LHCN-M2 (cell line): ENCODE measurements at regions not wholly inside any gene's neighbourhood (a gene's known extent, or its start where the extent isn't known, plus 50 kb on each side); places are given as distances from the start of the nearest gene placed in this dataset.
"Not testable (repeated sequence)": the region's sequence is repeated elsewhere in the genome, so short reads cannot be mapped to it uniquely, and the experiment has no call there.

Experiments
- DNase-seq: peaks from one replicate; pipeline ENCODE4 v3.0.0-alpha.2; 2012; ENCODE audit warnings: low read depth

- DNase-seq = no peak
Measured at GRCh38 chr18:62629031-62629430, 86.3 kb upstream of the PHLPP1 start.

GRCh38 chr18:62631173-62631572 is 84.2 kb upstream of the PHLPP1 start:
- DNase-seq = no peak

GRCh38 chr18:62632788-62633455 is 82.4 kb upstream of the PHLPP1 start:
- DNase-seq = no peak

- DNase-seq = no peak
Measured at GRCh38 chr18:62634458-62634857, 80.9 kb upstream of the PHLPP1 start.

- no peak for DNase-seq
Measured at GRCh38 chr18:62634979-62635630, 80.2 kb upstream of the PHLPP1 start.

GRCh38 chr18:62637403-62637802 is 77.9 kb upstream of the PHLPP1 start:
- DNase-seq = no peak

- DNase-seq = peak; percentile 9
Measured at GRCh38 chr18:62637807-62638687, 77.3 kb upstream of the PHLPP1 start.

- DNase-seq = no peak
Measured at GRCh38 chr18:62643181-62643580, 72.2 kb upstream of the PHLPP1 start.

- no peak for DNase-seq
Measured at GRCh38 chr18:62644773-62645172, 70.6 kb upstream of the PHLPP1 start.

- DNase-seq = no peak
Measured at GRCh38 chr18:62647179-62647578, 68.2 kb upstream of the PHLPP1 start.

GRCh38 chr18:62648045-62648678 is 67.2 kb upstream of the PHLPP1 start:
- DNase-seq = no peak

GRCh38 chr18:62651276-62652056 is 63.9 kb upstream of the PHLPP1 start:
- no peak for DNase-seq

GRCh38 chr18:62652057-62652629 is 63.2 kb upstream of the PHLPP1 start:
- DNase-seq = not testable (repeated sequence)

- DNase-seq = no peak
Measured at GRCh38 chr18:62655520-62656219, 59.7 kb upstream of the PHLPP1 start.

GRCh38 chr18:62658028-62658427 is 57.3 kb upstream of the PHLPP1 start:
- no peak for DNase-seq

GRCh38 chr18:62659698-62660097 is 55.6 kb upstream of the PHLPP1 start:
- DNase-seq = no peak

GRCh38 chr18:62660691-62661090 is 54.6 kb upstream of the PHLPP1 start:
- DNase-seq = peak; percentile 45

- peak; percentile 84 for DNase-seq
Measured at GRCh38 chr18:62663731-62664336, 51.5 kb upstream of the PHLPP1 start.

- no peak for DNase-seq
Measured at GRCh38 chr18:62664414-62664813, 50.9 kb upstream of the PHLPP1 start.

- no peak for DNase-seq
Measured at GRCh38 chr18:62665188-62665587, 50.2 kb upstream of the PHLPP1 start.
